HG03460 (cell line): ENCODE measurements at regions not wholly inside any gene's neighbourhood (a gene's known extent, or its start where the extent isn't known, plus 50 kb on each side); places are given as distances from the start of the nearest gene placed in this dataset.

Experiments
- ATAC-seq: cut with Tn5 transposase; IDR thresholded peaks from one replicate; pipeline ENCODE4 v1.9.1; 2021; ENCODE audit not compliant: unreplicated experiment

DNA sequence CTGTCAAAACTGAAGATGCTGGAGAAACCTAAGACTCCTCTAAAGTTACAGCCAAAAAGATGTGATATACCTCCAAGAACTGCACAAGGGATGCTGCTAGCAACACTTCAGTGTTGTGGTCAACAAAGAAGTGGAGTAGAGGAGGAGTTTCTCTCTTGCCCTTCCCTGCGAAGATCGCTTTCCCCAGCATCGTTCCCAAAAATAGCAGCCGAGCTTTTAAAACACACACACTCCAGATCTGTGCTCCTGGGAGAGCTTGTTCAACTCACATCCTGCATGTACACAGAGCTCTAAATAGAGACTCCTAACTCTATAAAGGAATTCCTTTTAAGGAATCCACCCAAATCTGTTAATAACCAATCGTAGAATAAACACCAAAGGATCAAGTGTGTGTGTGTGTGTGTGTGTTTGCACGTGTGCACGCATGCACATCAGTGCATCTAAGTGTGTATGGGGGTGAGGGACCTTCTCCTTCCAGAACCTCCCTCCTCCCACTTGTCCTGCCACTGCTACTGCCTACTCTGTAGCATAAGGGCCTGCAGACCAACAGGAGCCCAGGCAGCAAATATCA is 58.5 kb downstream of the PSMG1 start:
- ATAC-seq: no peak

DNA sequence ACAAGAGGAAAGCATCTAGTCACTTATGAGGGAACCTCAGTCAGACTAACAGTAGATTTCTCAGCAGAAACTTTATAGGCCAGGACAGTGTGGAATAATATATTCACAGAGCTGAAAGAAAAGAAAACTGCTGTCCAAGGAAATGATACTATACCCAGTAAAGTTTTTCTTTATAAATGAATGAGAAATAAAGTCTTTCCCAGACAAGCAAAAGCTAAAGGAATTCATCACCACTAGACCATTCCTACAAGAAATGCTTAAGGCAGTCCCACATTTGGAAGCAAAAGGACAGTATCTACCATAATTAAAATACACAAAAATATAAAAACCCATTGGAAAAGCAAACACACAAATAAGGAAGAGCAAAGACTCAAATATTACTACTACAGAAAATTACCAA is 59.9 kb downstream of the PSMG1 start:
- no peak for ATAC-seq

DNA sequence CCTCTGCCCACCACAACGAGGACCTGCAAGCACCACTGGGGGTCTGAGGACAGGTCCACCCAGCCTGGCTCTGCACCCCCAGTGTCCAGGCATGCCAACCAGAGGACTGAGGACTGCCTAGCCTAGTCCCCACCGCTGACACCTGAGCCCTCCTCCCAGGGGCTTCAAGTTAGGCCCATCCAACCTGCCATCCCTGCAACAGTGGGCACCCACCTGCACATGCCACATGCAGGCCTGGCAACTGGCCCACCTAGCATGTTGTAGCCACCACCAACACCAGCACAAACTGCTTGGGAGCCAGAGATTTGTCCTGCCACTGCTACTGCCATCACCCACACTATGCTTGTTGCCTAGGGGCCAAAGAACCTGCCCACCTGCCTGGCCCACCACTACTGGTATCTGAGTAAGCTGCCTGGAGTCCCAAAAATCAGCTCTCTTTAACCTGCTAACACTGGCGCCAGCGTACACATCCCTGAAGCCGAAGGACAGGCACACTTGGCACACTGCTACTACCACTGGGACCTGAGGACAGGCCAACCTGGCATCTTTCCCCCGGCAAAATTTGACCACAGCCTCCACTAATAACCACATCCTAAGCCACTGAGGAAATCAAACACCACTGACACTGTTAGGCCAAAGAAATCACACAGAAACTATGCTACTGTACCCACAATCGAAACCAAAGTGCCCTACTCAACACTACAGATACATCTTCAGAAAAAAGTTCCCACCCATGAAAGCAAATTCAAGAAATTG is 61.5 kb downstream of the PSMG1 start:
- ATAC-seq: no peak

DNA sequence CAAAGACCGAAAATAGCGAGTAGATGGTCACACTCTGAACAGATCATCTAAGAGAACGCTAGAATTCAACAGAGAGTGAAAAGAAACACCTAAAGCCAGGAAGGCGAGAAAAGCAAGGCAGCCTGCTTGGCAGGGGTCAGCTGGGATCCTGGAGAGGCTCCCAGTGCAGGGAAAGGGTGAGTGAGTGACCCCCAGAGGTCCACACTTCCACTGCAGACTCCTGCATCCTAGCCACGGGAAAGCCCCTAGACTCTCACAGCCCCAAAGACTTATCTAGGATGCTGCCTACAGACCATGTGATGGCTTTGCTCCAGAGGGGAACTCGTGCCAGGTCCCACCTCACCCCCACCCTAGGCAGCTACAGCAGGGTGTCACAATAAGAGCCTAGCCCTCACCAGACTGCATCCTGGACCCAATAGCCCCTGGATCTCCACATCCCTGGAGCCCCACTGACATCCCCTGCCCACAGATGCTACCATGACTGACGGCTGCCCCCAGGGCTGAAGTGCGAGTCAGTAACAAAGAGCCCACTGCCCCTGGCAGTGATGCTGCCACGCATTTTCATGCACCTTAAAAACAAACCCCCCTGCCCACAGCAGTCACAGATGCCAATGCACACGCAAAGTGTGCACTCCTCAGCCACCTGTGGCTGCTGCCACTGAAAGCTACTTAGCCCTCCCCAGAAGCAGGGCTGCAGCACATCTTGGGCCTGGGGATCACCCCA is 62.2 kb downstream of the PSMG1 start:
- no peak for ATAC-seq

DNA sequence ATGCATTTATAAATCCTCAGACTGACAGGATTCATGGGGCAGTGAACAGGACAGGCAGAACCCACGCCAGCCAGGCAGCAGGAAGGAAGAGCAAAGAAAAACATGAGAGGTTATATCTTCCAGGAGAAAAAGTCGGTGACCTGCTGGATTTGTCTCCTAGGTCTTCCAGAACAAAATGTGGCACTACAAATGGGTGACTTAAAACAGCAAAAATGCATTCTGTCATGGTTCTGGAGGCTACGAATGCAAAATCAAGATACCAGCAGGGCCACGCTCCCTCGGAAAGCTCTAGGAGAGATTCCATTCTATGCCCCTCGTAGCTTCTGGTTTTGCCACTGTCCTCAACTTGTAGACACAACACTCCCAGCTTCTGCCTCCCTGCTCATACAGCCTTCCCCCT is 63.4 kb downstream of the PSMG1 start:
- no peak for ATAC-seq

DNA sequence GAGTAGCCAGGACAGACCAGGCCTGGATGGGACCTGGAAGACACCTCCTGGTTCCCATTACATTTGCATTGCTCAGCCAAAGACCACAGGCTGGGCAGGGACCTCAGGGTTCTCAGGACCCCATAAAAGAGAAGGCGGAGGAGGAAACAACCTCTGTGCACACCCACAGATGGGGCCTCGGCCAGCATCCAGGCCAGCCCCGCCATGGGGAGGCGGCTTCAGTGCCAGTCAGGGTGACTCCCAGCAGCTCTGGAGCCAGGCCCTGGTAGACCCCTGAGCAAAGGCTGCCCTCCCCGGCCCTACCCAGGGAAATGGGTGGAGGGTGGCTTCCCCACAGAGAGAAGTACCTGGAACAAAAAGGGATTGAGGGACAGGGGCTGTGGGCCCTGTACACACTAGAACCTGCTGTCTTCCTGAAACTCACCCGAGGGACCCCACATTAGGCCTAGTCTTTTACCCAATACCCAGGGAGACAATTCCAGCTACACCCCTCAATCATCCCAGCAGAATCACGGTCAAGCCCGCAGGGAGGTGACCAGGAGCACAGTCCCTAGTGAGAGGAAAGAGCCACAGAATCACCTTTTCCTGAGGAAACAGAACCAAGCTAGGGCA is 64.5 kb downstream of the PSMG1 start:
- ATAC-seq: no peak

DNA sequence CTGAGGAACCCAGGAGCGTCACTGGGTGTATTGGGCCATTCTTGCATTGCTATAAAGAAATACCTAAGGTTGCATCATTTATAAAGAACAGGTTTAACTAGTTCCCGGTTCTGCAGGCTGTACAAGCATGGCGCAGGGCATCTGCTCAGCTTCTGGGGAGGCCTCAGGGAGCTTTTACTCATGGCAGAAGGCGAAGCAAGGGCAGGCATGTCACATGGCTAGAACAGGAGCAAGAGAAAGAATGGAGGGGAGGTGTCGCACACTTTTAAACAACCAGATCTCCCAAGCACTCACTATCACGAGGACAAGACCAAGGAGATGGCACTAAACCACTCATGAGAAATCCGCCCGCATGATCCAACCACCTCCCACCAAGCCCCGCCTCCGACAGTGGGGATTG is 65.2 kb downstream of the PSMG1 start:
- ATAC-seq: no peak

DNA sequence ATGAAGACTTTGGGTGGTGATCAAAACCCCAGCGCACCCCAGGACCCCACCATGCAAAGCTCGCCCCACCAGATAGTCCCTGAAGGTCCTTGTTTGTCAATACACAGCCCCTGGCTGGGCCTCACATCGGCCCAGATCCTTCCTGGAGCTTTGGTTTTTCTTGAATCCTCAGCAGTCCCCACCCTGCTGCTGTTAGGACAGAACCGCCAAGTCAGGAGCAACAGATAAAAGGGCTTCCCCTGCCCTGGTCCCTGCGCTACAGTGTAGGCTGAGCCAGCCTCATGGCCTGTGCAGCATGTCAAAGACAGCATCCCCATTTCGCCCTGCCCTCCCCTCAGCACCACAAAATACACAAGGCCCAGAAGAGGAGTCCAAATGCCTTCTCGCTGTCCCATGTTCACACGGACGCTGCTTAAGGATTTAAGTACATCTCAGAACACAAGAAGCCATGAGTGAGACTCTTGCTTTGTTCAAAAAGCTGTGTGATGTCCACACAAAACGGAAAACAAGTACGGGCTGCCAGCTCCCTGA is 65.7 kb downstream of the PSMG1 start:
- ATAC-seq: no peak

DNA sequence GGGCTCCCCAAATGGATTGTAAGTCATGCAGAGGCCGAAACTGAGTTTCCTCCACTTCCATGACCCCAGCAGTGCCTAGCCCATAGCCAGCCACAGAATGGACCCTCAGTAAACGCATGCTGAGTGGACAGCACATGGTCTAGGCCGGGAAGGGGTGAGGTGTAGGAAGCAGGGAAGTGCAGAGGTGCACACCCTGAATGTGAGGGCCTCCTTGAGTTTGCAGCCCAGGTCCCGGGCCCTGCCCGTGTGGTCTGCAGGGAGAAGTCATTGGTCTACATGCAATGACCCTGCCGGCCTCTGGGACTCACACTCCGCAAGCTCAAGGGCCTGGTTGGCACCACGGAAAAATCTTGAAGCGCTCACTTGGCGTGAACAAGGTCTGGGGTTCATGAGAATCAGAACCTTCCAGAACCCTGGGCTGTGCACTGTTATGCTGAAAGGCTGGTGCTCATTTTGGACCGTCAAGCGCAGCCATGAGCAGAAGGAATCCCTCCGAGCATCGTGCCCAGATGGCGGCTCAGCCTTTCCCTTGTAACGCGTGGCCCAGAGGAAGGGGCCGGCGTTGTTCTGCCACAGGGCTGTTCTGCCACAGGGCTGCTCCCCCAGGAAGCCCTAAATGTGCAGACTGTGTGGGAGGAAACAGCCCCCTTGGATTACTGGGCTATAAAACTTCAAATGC is 66.4 kb downstream of the PSMG1 start:
- ATAC-seq: no peak

DNA sequence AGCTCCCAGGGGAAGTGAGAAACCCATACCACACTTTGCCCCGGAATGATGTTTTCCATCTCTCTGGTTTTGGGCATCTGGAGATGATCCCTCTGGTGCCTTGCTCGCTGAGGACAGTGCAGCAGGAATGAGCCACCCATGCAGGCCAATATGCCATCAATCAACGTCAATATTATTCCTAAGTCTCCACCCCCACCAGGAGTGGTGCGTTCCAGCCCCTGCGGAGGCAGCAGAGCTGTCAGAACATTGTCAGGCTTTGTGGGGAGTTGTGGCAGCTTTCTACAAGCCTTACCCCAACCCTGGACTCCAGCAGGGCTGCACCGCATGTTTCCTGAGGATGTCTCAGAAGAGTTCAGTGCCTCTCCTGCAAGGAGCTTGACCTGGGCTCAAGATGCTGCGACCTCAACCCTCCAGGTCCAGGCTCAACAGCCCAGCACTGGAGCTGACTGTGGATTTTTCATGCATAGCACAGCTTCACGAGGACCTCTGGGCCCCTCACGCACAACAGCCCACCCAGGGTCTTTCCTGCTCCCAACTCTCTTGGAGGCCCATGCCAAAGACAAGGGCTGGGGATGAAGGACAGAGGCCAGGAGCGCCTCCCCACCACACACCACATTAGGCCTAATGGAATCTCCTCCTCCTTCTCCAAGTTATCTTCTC is 67.5 kb downstream of the PSMG1 start:
- ATAC-seq: no peak

DNA sequence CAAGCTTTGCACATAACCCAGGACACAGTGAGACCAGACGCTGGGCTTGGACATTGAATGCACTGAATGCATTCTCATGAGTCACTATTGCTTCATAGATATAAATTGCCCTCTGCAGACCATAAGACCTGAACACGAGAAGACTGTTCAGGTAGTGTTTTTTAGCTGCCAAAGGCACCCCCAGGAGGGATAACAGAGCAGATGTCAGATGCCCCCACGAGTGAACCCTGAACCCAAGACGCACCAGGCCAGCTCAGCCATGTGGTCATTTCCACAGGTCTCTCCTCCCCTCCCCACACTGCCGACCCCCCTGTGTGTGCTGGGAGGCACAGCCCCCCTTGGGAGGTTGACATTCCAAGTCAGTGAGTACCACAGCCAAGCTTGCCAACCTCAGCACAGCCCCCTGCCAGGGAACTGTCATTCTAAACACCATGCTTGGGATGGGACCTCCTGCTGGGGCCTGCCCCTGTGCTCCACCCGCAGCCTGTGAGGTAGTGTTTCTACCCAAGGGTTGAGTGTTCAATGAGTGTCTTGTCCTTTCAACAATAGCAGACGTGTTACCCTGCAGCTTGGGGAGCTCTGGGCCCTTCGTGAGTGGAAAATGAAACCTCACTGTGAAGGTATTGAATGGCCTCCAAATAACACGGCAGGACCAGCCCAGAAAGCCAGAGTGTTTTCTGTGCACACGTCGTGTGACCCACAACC is 68.2 kb downstream of the PSMG1 start:
- no peak for ATAC-seq

DNA sequence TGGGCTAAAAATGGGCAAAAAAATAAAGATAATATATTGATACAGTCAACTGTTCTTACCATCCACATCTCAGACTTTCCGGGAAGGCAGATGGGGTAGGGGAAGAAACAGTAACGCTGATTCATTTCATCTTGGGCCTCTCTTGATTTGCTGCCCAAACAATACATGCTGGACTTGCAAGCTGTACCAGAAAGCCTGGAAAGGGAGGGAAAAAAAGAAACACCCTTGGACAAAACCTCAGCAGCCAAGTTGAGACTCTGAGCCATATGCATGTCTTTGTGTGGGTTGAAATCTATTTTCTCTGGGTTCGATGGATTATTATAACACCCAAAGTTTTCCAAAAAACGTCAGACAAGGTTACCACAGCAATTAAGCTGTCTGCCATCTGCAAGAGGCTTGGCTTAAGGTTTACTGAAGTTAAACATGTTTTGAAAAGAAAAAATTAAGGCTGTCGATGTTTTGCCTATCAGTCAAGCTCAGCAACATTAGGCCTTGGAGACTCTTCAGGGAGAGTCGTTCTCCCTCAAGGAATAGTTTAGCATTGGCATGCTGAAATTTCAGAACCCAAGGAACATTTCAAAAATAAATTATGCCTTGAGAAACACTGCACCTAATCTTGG is 71.2 kb downstream of the PSMG1 start:
- ATAC-seq: no peak

DNA sequence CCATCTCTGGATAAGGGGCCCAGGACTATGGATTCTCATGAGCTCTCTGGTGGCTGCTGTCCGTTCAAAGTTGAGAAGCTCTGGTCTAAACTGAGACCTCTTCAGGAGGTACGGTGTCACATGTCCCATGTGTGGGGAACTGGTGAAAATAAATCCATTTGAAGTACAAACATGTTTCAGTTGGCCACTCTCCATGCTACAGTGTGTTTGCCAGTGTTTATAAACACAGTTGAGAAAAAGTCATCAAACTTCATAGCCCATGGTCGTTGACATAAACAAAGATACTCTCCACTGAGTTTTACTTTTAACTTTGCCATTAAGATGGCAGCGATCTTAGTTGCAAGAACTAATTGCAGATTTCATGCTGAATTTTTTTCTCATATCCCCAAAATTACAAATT is 72.8 kb downstream of the PSMG1 start:
- no peak for ATAC-seq

DNA sequence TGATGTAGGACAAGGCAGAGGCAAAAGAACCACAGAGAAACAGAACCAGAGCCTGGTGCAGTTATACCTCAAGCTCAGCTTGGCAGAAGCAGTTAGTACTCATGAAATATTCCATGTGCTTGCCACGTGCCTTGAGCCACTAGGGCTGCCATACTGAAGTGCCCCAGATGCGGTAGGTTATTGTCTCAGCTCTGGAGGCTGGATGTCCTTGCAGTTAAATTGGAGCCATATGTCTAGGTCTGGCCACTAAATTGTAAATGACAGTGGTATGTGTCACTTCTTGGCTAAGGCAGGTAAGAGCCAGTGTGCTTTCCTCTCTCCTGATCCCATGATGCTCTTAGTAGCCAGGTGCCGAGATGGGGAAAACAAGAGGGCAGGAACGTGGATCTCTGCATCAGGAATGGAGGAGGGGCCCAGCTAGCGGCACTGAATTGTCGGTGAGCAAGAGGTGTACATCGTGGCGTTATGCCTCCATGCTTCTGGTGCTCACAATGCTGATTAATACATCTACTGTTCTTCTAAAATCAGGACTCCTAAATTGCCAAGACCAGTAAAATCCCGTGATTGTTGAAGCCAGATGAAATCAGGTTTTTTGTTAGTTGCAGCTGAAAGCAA is 73.5 kb downstream of the PSMG1 start:
- no peak for ATAC-seq

DNA sequence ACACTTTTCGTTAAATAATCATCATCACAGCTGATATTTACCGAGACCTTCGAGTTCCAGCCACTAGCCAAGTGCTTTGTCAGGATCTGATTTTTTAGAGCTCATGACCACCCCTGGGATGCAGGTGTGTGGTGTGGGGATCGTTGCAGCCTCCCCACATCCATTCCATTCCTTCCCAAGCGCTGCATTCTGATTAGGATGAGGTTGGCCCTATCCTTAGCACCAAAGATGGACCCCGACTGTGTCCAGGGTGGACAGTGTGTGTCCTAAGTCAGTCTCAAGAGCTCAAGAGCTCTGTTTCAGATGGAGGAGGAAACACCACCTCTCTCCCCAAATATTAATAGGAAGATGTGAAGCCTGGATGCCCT is 74.1 kb downstream of the PSMG1 start:
- no peak for ATAC-seq

DNA sequence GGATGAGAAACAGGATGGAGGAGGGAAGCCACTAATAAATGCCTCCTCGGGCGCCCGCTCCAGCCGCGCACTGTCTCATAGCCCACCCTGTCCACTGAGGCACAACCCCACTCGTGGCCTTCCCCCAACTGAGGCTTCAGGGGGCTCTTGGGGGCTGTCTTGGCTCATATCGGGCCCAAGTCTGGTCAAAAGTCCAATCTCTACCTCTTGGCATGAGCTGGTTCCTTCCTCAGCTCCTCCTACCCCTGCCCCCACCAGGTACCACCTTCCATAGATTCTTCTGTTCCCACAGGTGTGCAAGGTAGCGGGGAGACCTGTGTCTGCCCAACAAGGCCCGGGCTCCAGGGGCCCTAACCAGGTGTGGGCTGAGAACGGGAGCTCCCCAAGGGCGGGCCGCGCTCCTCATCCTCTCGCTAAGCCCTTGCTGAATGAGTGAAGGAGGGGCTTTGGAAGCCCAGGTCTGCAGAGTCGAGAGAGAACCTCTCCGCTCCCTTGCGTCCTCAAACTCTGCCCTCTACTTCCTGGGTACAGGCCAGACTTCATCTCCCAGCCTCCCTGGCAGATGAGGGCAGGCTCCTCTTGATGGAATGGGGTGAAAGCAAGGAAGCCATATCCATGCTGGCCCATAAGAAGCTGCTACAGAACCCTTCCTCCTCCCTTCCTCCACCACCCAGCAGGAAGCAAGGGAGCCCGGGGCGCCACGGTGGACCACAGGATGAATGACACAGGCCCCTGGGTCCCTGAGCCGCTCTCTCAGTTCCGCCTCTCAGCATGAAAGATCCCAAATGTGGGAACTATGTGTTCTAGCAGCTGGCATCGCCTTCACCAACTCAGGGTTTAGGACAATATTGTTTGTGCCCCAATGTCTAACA is 74.7 kb downstream of the PSMG1 start:
- no peak for ATAC-seq

DNA sequence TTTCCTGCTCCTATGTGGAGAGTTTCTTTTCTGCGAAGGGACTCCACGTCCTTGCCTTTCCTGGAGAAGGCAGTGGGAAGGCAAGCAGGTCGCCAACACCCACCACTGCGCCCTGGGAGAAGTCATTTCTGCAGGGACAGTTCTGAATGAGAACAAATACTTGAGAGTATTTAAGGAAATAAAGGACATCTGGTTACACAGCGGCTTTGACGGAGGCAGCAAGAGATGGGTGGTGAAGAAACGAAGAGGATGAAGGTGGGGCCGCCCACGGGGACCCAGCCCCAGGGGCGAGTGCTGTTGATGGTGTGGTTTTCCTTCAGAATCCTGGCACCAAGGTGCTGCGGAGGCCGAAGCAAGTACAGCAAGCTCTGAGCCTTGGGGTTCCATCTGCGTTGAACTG is 75.5 kb downstream of the PSMG1 start:
- no peak for ATAC-seq

DNA sequence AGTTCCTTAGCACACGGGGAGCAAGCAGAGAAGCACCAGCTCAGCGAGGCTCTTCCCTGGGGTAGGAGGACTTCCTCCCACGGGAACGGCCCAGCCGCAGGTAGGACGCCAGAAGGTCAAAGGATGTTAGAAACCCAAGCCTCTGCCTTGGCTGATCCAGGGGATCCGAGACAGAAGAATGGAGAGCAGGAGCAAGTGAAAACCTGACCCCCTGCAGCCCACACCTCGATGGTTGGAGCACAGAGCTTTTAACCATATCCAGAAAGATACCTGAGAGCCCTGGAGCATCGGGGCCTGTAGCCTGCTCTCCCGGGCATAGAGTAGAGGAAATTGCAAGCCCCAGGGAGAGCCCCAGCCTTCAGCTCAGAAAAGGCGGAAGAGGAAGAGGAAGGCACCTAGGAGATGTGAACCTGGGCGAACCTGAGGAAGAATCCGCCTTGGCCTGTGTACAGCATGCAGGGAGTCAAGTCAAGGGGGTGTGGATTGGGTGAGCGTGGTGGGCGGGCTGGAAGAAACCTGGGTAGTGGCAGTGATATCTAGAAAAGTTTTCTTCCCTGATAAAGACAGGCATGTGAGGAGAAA is 76.3 kb downstream of the PSMG1 start:
- no peak for ATAC-seq
